ENCODE measurements at regions not wholly inside any gene's neighbourhood (a gene's known extent, or its start where the extent isn't known, plus 50 kb on each side); places are given as distances from the start of the nearest gene placed in this dataset.

- no peaks in the 10 kb centered on the region for H3K4me1 ChIP-seq (ENCODE audit: control insufficient read depth, insufficient read depth, low read length, unreplicated experiment)
- H3K79me2 ChIP-seq (ENCODE audit: control insufficient read depth, insufficient read depth, low read length, unreplicated experiment) = no peaks in the 10 kb centered on the region
- H3K27me3 ChIP-seq (ENCODE audit: insufficient read depth, low read length) = no peaks in the 10 kb centered on the region
- no peak overlapping the region for H3K4me3 ChIP-seq (ENCODE audit: low read depth, low read length)
- no peak overlapping the region for H3K27ac ChIP-seq (ENCODE audit: low read depth, low read length)
- no peaks in the 10 kb centered on the region for H3K36me3 ChIP-seq (ENCODE audit: insufficient read depth, low read length)
- H2AFZ ChIP-seq (ENCODE audit: low read length, unreplicated experiment) = no peak overlapping the region
Observed at GRCh38 chr3:40718209-40718608, 193.4 kb downstream of the ZNF621 start.

DNA sequence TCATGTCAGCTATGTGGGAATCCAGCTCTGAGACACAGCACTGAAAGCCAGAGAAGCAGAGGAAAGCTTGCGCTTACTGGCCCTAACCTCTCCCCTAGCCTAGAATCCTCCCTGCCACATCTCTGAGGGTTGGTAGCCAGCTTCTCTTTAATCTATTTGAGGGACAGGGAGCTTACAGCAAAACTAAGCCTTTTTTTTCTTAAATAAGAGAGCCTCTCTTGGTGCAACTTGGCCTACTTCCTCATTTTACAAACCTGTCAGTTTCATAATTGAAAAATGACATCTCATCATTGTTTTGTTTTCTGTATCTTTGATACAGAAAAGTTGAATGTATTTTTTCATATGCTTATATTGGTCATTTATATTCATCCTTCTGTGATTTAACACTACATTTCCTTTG lies 193.9 kb downstream of the ZNF621 start:
- Histone ChIP-seq H2AFZ (ENCODE audit: low read length, unreplicated experiment) (no peak overlapping the region), H3K27me3 (ENCODE audit: insufficient read depth, low read length) (no peaks in the 10 kb centered on the region), H3K4me3 (ENCODE audit: low read depth, low read length) (no peak overlapping the region), H3K36me3 (ENCODE audit: insufficient read depth, low read length) (no peaks in the 10 kb centered on the region), H3K4me1 (ENCODE audit: control insufficient read depth, insufficient read depth, low read length, unreplicated experiment) (no peaks in the 10 kb centered on the region), H3K79me2 (ENCODE audit: control insufficient read depth, insufficient read depth, low read length, unreplicated experiment) (no peaks in the 10 kb centered on the region), H3K27ac (ENCODE audit: low read depth, low read length) (no peak overlapping the region)

DNA sequence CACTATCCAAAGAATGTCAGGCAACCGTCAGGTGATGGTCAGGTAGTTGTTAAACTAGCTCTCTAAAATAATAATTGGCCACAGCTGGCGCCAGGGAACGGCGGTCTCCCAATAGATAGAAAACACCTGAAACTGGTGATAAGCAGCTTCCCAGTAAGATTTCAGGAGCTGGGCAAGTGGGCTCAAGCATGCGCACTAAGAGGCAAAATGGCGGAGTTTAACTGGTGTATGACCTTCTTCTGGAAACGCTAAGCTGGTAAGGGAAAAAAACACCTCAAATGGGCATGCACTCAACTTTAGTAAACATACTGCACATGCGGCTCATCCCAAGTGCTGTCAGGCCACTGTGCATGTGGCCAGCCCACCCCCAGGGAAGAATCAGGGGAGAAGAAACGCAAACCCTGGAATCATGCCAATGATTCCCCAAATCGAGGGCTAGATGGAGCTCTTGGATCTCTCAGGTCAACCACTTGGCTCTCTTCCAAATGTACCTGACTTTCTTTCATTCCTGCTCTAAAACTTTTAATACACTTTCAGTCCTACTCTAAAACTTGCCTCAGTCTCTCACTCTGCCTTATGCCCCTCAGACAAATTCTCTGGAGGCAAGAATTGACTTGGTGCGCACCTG lies 195.0 kb downstream of the ZNF621 start:
- H3K79me2 ChIP-seq (ENCODE audit: control insufficient read depth, insufficient read depth, low read length, unreplicated experiment) = no peaks in the 10 kb centered on the region
- H2AFZ ChIP-seq (ENCODE audit: low read length, unreplicated experiment) = no peak overlapping the region
- no peak overlapping the region for H3K4me3 ChIP-seq (ENCODE audit: low read depth, low read length)
- no peak overlapping the region for H3K27ac ChIP-seq (ENCODE audit: low read depth, low read length)
- H3K36me3 ChIP-seq (ENCODE audit: insufficient read depth, low read length) = no peaks in the 10 kb centered on the region
- no peaks in the 10 kb centered on the region for H3K4me1 ChIP-seq (ENCODE audit: control insufficient read depth, insufficient read depth, low read length, unreplicated experiment)
- H3K27me3 ChIP-seq (ENCODE audit: insufficient read depth, low read length) = no peaks in the 10 kb centered on the region

GRCh38 chr3:40720341-40720740 lies 195.6 kb downstream of the ZNF621 start:
- H3K4me1 ChIP-seq (ENCODE audit: control insufficient read depth, insufficient read depth, low read length, unreplicated experiment) = no peaks in the 10 kb centered on the region
- H3K36me3 ChIP-seq (ENCODE audit: insufficient read depth, low read length) = no peaks in the 10 kb centered on the region
- H3K4me3 ChIP-seq (ENCODE audit: low read depth, low read length) = no peak overlapping the region
- no peak overlapping the region for H3K27ac ChIP-seq (ENCODE audit: low read depth, low read length)
- H3K27me3 ChIP-seq (ENCODE audit: insufficient read depth, low read length) = no peaks in the 10 kb centered on the region
- H3K79me2 ChIP-seq (ENCODE audit: control insufficient read depth, insufficient read depth, low read length, unreplicated experiment) = no peaks in the 10 kb centered on the region
- no peak overlapping the region for H2AFZ ChIP-seq (ENCODE audit: low read length, unreplicated experiment)

- Histone ChIP-seq H3K27me3 (ENCODE audit: insufficient read depth, low read length) (no peaks in the 10 kb centered on the region), H3K36me3 (ENCODE audit: insufficient read depth, low read length) (no peaks in the 10 kb centered on the region), H2AFZ (ENCODE audit: low read length, unreplicated experiment) (no peak overlapping the region), H3K27ac (ENCODE audit: low read depth, low read length) (no peak overlapping the region), H3K79me2 (ENCODE audit: control insufficient read depth, insufficient read depth, low read length, unreplicated experiment) (no peaks in the 10 kb centered on the region), H3K4me1 (ENCODE audit: control insufficient read depth, insufficient read depth, low read length, unreplicated experiment) (no peaks in the 10 kb centered on the region), H3K4me3 (ENCODE audit: low read depth, low read length) (no peak overlapping the region)
Observed at GRCh38 chr3:40720863-40721262, 196.1 kb downstream of the ZNF621 start.

- Histone ChIP-seq H3K4me1 (ENCODE audit: control insufficient read depth, insufficient read depth, low read length, unreplicated experiment) (no peaks in the 10 kb centered on the region), H3K27me3 (ENCODE audit: insufficient read depth, low read length) (no peaks in the 10 kb centered on the region), H3K36me3 (ENCODE audit: insufficient read depth, low read length) (no peaks in the 10 kb centered on the region), H2AFZ (ENCODE audit: low read length, unreplicated experiment) (no peak overlapping the region), H3K27ac (ENCODE audit: low read depth, low read length) (no peak overlapping the region), H3K4me3 (ENCODE audit: low read depth, low read length) (no peak overlapping the region), H3K79me2 (ENCODE audit: control insufficient read depth, insufficient read depth, low read length, unreplicated experiment) (no peaks in the 10 kb centered on the region)
Observed at GRCh38 chr3:40723083-40723660, 198.4 kb downstream of the ZNF621 start.

DNA sequence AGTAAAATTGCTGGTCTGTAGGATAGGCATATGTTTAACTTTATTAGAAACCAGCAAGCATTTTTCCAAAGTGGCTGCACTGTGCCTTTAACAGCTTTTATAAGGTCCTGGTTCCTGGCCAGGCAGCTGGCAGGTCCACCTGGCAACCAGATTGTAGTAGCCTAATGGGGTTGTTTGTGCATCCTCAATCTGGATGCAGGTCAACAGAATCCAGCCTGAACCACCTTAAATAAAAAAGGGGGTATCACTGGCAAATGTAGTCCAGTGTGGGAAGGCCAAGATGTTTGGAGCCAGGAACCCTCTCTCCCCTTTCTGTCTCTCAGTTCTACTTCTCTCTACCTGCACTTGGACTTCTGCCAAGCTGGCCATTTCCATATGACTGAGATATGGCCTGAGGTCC lies 200.3 kb downstream of the ZNF621 start:
- no peak overlapping the region for H2AFZ ChIP-seq (ENCODE audit: low read length, unreplicated experiment)
- no peaks in the 10 kb centered on the region for H3K36me3 ChIP-seq (ENCODE audit: insufficient read depth, low read length)
- no peaks in the 10 kb centered on the region for H3K27me3 ChIP-seq (ENCODE audit: insufficient read depth, low read length)
- no peaks in the 10 kb centered on the region for H3K79me2 ChIP-seq (ENCODE audit: control insufficient read depth, insufficient read depth, low read length, unreplicated experiment)
- H3K4me1 ChIP-seq (ENCODE audit: control insufficient read depth, insufficient read depth, low read length, unreplicated experiment) = no peaks in the 10 kb centered on the region
- no peak overlapping the region for H3K27ac ChIP-seq (ENCODE audit: low read depth, low read length)
- no peak overlapping the region for H3K4me3 ChIP-seq (ENCODE audit: low read depth, low read length)

DNA sequence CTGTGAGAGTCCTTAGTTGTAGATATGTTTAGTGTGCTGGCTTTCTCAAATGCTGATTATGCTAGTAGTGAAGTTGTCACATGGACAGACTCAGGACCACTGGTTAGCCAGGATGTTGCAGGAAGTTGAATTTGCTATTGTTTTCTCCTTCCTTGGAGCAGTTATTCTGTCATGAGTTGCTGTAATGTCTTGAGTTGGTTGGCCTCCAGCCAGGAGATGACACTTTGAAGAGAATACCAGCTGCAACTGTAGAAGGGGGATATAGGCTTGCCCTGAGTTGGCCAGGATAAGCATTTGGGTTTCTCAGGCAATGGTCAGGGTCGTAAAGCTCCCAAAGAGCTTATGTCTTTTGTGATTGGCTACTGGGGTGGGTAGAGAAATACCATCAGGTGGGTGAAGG lies 206.7 kb downstream of the ZNF621 start:
- no peak overlapping the region for H3K4me3 ChIP-seq (ENCODE audit: low read depth, low read length)
- H3K79me2 ChIP-seq (ENCODE audit: control insufficient read depth, insufficient read depth, low read length, unreplicated experiment) = no peaks in the 10 kb centered on the region
- H2AFZ ChIP-seq (ENCODE audit: low read length, unreplicated experiment) = no peak overlapping the region
- H3K27me3 ChIP-seq (ENCODE audit: insufficient read depth, low read length) = no peaks in the 10 kb centered on the region
- H3K4me1 ChIP-seq (ENCODE audit: control insufficient read depth, insufficient read depth, low read length, unreplicated experiment) = no peaks in the 10 kb centered on the region
- H3K36me3 ChIP-seq (ENCODE audit: insufficient read depth, low read length) = no peaks in the 10 kb centered on the region
- no peak overlapping the region for H3K27ac ChIP-seq (ENCODE audit: low read depth, low read length)

DNA sequence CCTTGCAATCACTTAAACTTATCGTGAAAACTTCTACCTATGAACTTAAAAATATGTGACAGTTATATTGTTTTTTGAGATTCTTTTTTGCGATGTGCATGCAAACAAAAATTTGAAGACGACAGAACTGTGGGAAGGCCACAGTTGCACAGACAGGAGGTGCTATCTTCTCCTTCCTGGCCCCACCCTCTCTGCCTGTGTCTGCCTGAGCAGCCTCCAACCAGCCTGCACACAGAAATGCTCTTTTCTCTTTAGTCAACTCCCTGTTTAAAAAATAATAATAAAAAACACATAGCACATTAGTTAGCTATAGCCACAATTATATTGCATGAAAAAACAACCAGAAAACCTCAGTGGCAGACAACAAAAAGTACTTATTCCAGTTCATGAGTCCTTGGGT lies 212.2 kb downstream of the ZNF621 start:
- no peak overlapping the region for H3K4me3 ChIP-seq (ENCODE audit: low read depth, low read length)
- H2AFZ ChIP-seq (ENCODE audit: low read length, unreplicated experiment) = no peak overlapping the region
- no peaks in the 10 kb centered on the region for H3K79me2 ChIP-seq (ENCODE audit: control insufficient read depth, insufficient read depth, low read length, unreplicated experiment)
- H3K27ac ChIP-seq (ENCODE audit: low read depth, low read length) = no peak overlapping the region
- H3K4me1 ChIP-seq (ENCODE audit: control insufficient read depth, insufficient read depth, low read length, unreplicated experiment) = no peaks in the 10 kb centered on the region
- no peaks in the 10 kb centered on the region for H3K36me3 ChIP-seq (ENCODE audit: insufficient read depth, low read length)
- no peaks in the 10 kb centered on the region for H3K27me3 ChIP-seq (ENCODE audit: insufficient read depth, low read length)

GRCh38 chr3:40737343-40737742 lies 212.6 kb downstream of the ZNF621 start:
- no peak overlapping the region for H3K27ac ChIP-seq (ENCODE audit: low read depth, low read length)
- H3K36me3 ChIP-seq (ENCODE audit: insufficient read depth, low read length) = no peaks in the 10 kb centered on the region
- no peaks in the 10 kb centered on the region for H3K4me1 ChIP-seq (ENCODE audit: control insufficient read depth, insufficient read depth, low read length, unreplicated experiment)
- H3K4me3 ChIP-seq (ENCODE audit: low read depth, low read length) = no peak overlapping the region
- no peak overlapping the region for H2AFZ ChIP-seq (ENCODE audit: low read length, unreplicated experiment)
- no peaks in the 10 kb centered on the region for H3K27me3 ChIP-seq (ENCODE audit: insufficient read depth, low read length)
- no peaks in the 10 kb centered on the region for H3K79me2 ChIP-seq (ENCODE audit: control insufficient read depth, insufficient read depth, low read length, unreplicated experiment)

DNA sequence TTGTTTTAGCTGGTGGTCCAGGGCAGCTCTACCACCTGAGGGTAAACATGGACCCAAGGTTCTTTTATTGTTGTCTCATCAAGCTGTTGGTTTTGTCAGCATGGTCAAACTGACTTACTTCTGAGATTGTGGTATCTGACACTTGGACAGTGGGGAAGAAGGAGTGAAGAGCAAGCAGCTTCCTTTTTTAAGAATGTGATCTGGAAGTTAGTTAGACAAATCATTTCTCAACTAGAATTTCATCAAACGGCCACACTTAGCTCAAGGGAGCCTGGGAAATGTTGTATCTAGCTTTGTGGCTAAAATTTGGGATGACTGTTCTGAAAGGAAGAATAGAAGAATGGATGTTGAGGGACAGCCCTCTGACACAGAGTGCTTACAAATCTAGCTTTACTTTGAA lies 215.2 kb downstream of the ZNF621 start:
- Histone ChIP-seq H2AFZ (ENCODE audit: low read length, unreplicated experiment) (no peak overlapping the region), H3K27me3 (ENCODE audit: insufficient read depth, low read length) (no peaks in the 10 kb centered on the region), H3K4me3 (ENCODE audit: low read depth, low read length) (no peak overlapping the region), H3K36me3 (ENCODE audit: insufficient read depth, low read length) (no peaks in the 10 kb centered on the region), H3K4me1 (ENCODE audit: control insufficient read depth, insufficient read depth, low read length, unreplicated experiment) (no peaks in the 10 kb centered on the region), H3K79me2 (ENCODE audit: control insufficient read depth, insufficient read depth, low read length, unreplicated experiment) (no peaks in the 10 kb centered on the region), H3K27ac (ENCODE audit: low read depth, low read length) (no peak overlapping the region)

Data from ACC112 (cell line).